GM18526 (cell line): ENCODE measurements at regions not wholly inside any gene's neighbourhood (a gene's known extent, or its start where the extent isn't known, plus 50 kb on each side); places are given as distances from the start of the nearest gene placed in this dataset.

ENCODE experiments used
- POLR2A ChIP-seq: IDR thresholded peaks from 3 replicates; pipeline ENCODE4 v1.6.1; 2011; ENCODE audit not compliant: insufficient read length; ENCODE audit errors: extremely low read depth

DNA sequence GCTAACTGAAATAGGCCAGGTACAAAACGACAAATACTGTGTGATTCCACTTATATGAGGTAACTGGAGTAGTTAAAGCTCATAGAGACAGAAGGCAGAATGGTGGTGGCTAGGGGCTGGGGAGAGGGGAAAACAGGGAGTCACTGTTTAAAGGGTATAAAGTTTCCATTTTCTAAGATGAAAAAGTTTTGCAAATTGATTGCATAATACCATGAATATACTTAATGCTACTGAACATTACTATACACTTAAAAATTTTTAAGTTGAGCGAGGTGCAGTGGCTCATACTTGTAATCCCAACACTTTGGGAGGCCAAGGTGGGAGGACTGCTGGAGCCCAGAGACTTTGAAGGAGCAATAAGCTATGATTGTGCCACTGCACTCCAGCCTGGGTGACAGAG lies 138.6 kb upstream of the ARID1B start:
- no peak for TF ChIP-seq POLR2A

- no peak for TF ChIP-seq POLR2A
These were observed 142.2 kb upstream of the ARID1B start for GRCh38 chr6:156634951-156635371.

- no peak for TF ChIP-seq POLR2A
These were observed 143.1 kb upstream of the ARID1B start for GRCh38 chr6:156634048-156634447.

DNA sequence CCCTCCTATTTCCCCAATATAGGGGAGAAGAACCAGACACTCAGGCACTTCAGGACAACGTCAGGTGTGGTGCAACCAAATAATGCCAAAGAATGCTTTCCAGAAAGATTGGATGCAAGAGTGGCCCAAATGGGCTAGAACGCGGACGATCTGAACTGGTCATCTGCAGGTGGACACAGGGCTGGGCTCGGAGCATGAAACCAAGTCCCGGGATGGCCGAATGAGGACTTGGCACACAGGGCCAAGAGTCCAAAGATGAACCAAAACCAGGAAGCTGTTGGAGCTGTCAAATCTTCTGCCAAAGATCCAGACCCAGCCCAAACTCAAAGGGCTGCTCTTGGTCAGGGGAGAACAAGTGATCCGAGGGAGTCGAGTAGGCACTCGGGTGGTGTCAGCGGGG lies 143.9 kb upstream of the ARID1B start:
- TF ChIP-seq POLR2A = no peak

DNA sequence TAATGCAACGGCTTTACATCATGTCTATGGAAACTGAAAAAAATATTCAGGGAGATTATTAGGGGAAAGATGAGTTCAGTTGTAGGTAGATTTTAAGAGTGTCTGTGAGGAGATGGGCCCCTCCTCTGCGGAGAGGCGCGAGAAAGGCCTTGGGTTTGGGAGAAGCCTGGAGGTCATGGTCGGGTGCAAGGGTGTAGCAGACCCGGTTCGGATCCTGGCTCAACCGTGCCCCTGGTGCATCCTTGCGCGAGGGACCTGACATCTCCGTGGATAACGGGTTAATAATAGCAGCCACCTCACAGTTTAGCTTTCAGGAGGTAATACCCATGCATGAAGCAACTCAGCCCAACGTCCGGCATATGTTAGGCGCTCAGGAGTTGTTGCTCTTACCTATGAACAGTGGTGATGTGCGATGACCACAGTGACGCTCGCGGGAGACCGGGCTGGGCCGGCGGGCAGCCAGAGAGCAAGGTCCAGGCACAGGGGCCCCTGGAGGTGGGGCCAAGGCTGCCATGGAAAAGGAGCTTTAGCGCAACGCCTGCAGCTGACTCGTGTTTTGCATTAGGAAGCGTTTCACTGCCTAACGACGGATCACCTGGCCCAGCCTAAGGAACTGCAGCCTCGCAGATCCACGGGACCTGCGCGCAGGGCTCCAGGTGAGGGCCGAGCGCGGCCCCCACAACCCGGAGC lies 146.4 kb upstream of the ARID1B start:
- no peak for TF ChIP-seq POLR2A

DNA sequence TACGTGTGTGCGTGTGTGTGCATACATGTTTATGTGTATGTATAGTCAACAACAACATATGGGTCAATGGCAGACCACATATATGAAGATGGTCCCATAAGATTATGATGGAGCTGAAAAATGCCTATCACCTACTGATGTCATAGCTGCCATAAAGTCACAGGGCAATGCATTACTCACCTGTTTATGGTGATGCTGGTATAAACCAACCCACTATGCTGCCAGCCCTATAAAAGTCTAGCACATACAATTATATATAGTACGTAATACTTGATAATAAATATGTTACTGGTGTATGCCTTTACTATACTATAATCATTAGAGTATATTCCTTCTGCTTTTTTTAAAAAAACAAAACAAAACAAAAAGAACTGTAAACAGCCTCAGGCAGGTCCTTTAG lies 148.4 kb upstream of the ARID1B start:
- TF ChIP-seq POLR2A = no peak

DNA sequence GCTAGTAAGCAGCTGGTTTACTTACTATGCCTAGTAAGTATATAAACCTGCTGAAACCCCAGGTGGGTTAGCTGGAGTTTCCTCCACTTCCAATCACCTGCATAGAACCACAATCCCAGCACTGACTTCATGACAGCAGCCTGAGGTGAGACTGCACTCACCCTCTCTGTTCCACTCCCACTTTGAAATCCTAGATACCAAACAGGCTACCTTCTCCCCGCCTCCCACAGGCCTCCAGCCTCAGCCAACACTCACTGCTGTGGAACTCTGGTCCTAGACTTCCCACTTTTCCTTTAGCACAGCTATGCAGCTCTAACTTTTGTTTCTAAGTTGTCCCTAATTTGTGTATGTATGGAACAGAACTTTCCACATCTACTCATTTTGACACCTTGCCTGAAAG lies 149.7 kb upstream of the ARID1B start:
- no peak for TF ChIP-seq POLR2A

DNA sequence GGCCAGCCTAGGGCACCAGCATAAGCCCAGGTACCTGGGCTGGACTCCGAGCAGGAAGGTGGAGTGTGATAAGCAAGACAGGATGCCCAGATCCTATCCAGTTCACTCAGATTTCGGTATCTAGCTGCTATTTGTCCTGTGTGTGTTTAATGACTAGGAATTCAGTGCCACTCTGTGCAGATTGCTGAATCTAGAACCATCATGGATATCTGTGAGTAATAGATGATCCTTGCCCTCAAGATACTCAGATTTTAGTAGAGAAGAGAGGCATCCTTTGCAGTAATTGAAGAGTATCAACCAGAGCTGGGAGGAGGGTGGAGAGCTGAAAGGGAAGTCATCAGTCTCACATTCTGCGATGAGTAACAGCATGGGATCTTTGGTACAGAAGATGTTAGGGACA lies 155.0 kb upstream of the ARID1B start:
- no peak for TF ChIP-seq POLR2A

DNA sequence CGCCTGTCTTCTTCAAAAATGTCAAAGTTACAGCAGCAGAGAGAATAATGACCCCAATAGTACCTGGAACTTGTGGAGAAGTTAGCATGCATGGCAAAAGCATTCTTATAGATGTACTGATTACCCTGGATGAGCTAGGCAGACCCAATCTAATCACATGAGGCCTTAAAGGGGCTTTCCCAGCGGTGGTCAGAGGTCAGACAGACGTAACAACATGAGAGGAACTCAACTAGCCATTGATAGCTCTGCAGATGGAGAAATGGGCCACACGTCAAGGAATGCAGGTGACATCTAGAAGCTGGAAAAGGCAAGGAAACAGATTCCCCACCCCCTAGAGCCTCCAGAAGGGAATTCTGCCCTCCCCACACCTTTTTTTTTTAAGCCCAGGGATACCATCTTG lies 156.8 kb upstream of the ARID1B start:
- no peak for TF ChIP-seq POLR2A

- TF ChIP-seq POLR2A = no peak
These were observed 158.5 kb upstream of the ARID1B start for GRCh38 chr6:156618600-156619205.

GRCh38 chr6:156617941-156618340 lies 159.2 kb upstream of the ARID1B start:
- no peak for TF ChIP-seq POLR2A

DNA sequence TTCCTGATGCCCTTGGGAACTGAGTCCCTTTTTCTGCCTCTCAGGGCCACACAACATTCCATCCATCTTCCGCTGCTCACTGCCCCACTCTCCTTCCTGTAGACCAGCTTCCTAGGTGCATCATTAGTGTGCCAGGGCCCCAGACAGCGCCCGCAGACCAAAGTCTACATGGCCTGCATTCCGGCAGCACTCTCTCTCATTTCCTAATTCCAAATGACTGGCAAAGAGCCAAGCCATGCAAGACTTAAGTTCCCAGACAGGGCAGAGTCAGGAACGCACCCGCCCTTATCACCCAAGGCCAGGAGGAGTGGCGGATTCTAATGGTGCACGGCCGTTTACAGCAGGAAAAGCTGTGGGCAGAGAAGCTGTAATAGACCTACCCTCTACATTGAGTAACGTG lies 159.8 kb upstream of the ARID1B start:
- TF ChIP-seq POLR2A = no peak

DNA sequence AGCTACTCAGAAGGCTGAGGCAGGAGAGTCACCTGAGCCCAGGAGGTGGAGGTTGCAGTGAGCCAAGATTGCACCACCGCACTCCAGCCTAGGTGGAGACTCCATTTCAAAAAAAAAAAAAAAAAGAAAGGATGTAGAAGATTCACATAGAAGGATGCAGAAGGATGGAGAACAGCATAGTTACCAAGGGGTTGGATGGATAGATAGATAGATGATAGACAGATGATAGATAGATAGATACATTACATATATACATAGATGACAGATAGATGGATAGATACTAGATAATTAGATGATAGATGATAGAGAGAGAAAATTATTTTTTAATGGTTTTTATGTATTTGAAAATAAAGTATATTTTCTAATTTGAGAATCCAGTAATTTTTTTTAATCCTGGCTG lies 160.7 kb upstream of the ARID1B start:
- TF ChIP-seq POLR2A = no peak

DNA sequence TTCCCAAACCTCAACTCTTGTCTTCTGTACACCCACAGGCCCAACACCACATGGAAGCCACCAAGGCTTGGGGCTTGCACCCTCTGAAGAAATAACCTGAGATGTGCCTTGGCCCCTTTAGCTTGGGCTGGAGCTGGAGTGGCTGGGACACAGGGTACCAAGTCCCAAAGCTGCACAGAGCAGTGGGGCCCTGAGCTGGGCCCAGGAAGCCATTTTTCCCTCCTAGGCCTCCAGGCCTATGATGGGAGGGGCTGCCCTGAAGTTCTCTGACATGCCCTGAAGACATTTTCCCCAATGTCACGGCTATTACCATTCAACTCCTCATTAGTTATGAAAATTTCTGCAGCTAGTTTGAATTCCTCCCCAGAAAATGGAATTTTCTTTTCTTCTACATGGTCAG lies 163.2 kb upstream of the ARID1B start:
- TF ChIP-seq POLR2A = no peak

DNA sequence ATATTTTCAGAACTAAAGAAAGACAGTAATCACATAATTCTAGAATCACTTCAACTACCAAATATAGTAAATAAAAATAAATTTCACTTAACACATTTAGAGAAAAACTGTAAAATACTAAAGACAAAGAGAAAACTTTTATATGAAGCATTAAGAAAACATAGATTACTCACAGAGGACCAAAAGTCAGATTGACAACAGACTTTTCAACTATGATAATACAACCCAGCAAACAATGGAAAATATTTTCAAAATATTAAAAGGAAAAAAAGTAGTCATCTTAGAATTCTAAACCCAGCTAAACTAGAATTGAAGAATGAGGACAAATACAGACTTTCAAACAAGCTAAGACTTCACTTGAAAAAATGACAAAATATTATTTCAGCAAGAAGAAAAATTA lies 164.8 kb upstream of the ARID1B start:
- no peak for TF ChIP-seq POLR2A

GRCh38 chr6:156602066-156602385 lies 175.2 kb upstream of the ARID1B start:
- TF ChIP-seq POLR2A = no peak
